NT2/D1 (cell line): ENCODE measurements at regions not wholly inside any gene's neighbourhood (a gene's known extent, or its start where the extent isn't known, plus 50 kb on each side); places are given as distances from the start of the nearest gene placed in this dataset.

ENCODE experiments used
- YY1 ChIP-seq: IDR thresholded peaks from 2 replicates; pipeline ENCODE4 v1.6.1; 2011; ENCODE audit not compliant: insufficient read length, insufficient read depth
- ZNF274 ChIP-seq: IDR thresholded peaks from 2 replicates; pipeline ENCODE4 v1.6.1; 2011; ENCODE audit warnings: mild to moderate bottlenecking, low read depth, low read length

- TF ChIP-seq ZNF274 (no peak), YY1 (no peak)
Observed at GRCh38 chr19:29402563-29402962, 123.2 kb upstream of the VSTM2B start.
